ENCODE measurements at regions not wholly inside any gene's neighbourhood (a gene's known extent, or its start where the extent isn't known, plus 50 kb on each side); places are given as distances from the start of the nearest gene placed in this dataset.

- TF ChIP-seq CEBPB (IDR thresholded peaks at IDR 0.05; ENCODE audit: low read depth, low read length), result no peak
- TF ChIP-seq BCL11A (IDR thresholded peaks at IDR 0.05; ENCODE audit: low read depth in 2 of 2, low read length in 2 of 2), result no peak
- TF ChIP-seq GABPA (IDR thresholded peaks at IDR 0.05; ENCODE audit: borderline replicate concordance, insufficient read depth, low read length), result no peak
- no peak for TF ChIP-seq CTCF (IDR thresholded peaks at IDR 0.05; ENCODE audit: control extremely low read depth in 1 of 3, insufficient read depth in 1 of 3, low read depth in 1 of 3, low read length in 3 of 3)
- no peak for TF ChIP-seq CREB1 (IDR thresholded peaks at IDR 0.05)
These were observed 562.9 kb upstream of the TPK1 start for GRCh38 chr7:145398758-145399157.
